ENCODE measurements at regions not wholly inside any gene's neighbourhood (a gene's known extent, or its start where the extent isn't known, plus 50 kb on each side); places are given as distances from the start of the nearest gene placed in this dataset.

- no peak for DNase-seq
Observed at GRCh38 chr4:181968371-181968770, 274.8 kb upstream of the TENM3 start.

- DNase-seq: no peak
Observed at GRCh38 chr4:181969151-181969550, 274.1 kb upstream of the TENM3 start.

GRCh38 chr4:181970366-181970765, 272.8 kb upstream of the TENM3 start:
- DNase-seq: no peak

GRCh38 chr4:181971411-181971810, 271.8 kb upstream of the TENM3 start:
- DNase-seq: peak; percentile 26 to 40 (median 30)

GRCh38 chr4:181971973-181972372, 271.2 kb upstream of the TENM3 start:
- no peak for DNase-seq

GRCh38 chr4:181976764-181977163, 266.4 kb upstream of the TENM3 start:
- no peak for DNase-seq

- DNase-seq: no peak
Observed at GRCh38 chr4:181982437-181982836, 260.8 kb upstream of the TENM3 start.

GRCh38 chr4:181982856-181983255, 260.3 kb upstream of the TENM3 start:
- no peak for DNase-seq

GRCh38 chr4:181987392-181987791, 255.8 kb upstream of the TENM3 start:
- no peak for DNase-seq

- no peak for DNase-seq
Observed at GRCh38 chr4:181989071-181989470, 254.1 kb upstream of the TENM3 start.

- DNase-seq: no peak
Observed at GRCh38 chr4:181991369-181992108, 251.7 kb upstream of the TENM3 start.

GRCh38 chr4:181998398-181999295, 244.6 kb upstream of the TENM3 start:
- no peak for DNase-seq

GRCh38 chr4:182000077-182000476, 243.1 kb upstream of the TENM3 start:
- no peak for DNase-seq

GRCh38 chr4:182010876-182011275, 232.3 kb upstream of the TENM3 start:
- no peak for DNase-seq

GRCh38 chr4:182014164-182014563, 229.0 kb upstream of the TENM3 start:
- no peak for DNase-seq

GRCh38 chr4:182015014-182015413, 228.2 kb upstream of the TENM3 start:
- DNase-seq: no peak

- DNase-seq: peak in 1 of 3 donors; percentile 3
Observed at GRCh38 chr4:182015893-182016292, 227.3 kb upstream of the TENM3 start.

- no peak for DNase-seq
Observed at GRCh38 chr4:182017038-182017437, 226.2 kb upstream of the TENM3 start.

- no peak for DNase-seq
Observed at GRCh38 chr4:182018691-182019090, 224.5 kb upstream of the TENM3 start.

GRCh38 chr4:182019148-182019652, 224.0 kb upstream of the TENM3 start:
- no peak for DNase-seq

GRCh38 chr4:182022909-182023308, 220.3 kb upstream of the TENM3 start:
- DNase-seq: no peak

GRCh38 chr4:182023469-182023868, 219.7 kb upstream of the TENM3 start:
- DNase-seq: no peak

- DNase-seq: no peak
Observed at GRCh38 chr4:182042945-182043344, 200.3 kb upstream of the TENM3 start.

- DNase-seq: no peak
Observed at GRCh38 chr4:182048871-182049270, 194.3 kb upstream of the TENM3 start.

All from suppressor macrophage treated with lipopolysaccharide for 1 hour (primary cell).